ENCODE measurements at regions not wholly inside any gene's neighbourhood (a gene's known extent, or its start where the extent isn't known, plus 50 kb on each side); places are given as distances from the start of the nearest gene placed in this dataset.

DNA sequence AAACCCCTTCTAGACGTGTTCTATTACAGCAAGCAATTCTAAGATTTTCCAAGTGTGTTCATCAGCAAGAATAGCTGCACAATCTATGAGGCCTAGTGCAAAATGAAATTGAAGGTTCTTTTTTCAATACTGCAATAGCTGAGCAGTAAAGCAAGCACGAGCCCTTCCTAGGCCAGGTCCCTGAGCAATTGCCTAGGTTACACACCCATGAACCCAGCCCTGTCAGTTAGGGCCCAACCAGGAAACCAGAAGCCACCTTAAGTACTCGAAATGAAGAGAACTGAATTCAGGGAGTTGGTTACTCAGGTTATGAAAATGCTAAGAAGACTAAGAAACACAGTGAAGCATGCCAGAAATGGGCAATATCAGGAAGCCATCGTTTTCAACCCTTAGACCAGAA is 52.0 kb upstream of the VWC2 start:
- TF ChIP-seq, protein P1, sequence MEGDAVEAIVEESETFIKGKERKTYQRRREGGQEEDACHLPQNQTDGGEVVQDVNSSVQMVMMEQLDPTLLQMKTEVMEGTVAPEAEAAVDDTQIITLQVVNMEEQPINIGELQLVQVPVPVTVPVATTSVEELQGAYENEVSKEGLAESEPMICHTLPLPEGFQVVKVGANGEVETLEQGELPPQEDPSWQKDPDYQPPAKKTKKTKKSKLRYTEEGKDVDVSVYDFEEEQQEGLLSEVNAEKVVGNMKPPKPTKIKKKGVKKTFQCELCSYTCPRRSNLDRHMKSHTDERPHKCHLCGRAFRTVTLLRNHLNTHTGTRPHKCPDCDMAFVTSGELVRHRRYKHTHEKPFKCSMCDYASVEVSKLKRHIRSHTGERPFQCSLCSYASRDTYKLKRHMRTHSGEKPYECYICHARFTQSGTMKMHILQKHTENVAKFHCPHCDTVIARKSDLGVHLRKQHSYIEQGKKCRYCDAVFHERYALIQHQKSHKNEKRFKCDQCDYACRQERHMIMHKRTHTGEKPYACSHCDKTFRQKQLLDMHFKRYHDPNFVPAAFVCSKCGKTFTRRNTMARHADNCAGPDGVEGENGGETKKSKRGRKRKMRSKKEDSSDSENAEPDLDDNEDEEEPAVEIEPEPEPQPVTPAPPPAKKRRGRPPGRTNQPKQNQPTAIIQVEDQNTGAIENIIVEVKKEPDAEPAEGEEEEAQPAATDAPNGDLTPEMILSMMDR (IDR thresholded peaks at IDR 0.05; ENCODE audit: low read depth, low read length, missing input control) = no peak
- TF ChIP-seq, protein P2, sequence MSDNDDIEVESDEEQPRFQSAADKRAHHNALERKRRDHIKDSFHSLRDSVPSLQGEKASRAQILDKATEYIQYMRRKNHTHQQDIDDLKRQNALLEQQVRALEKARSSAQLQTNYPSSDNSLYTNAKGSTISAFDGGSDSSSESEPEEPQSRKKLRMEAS (IDR thresholded peaks at IDR 0.05) = no peak

All from liver (tissue), 2 donors.